CD4-positive, alpha-beta T cell treated with Interleukin-4 for 4 hours (primary cell): ENCODE measurements at regions not wholly inside any gene's neighbourhood (a gene's known extent, or its start where the extent isn't known, plus 50 kb on each side); places are given as distances from the start of the nearest gene placed in this dataset.

Experiments
- DNase-seq: peaks from one replicate; pipeline ENCODE4 v3.0.0-alpha.2; 2020

GRCh38 chr3:22236490-22237270, 485.7 kb upstream of the ZNF385D start:
- DNase-seq = no peak

GRCh38 chr3:22239011-22239410, 488.0 kb upstream of the ZNF385D start:
- no peak for DNase-seq

- no peak for DNase-seq
These were observed 490.1 kb upstream of the ZNF385D start for GRCh38 chr3:22241110-22241509.

- DNase-seq = no peak
These were observed 493.9 kb upstream of the ZNF385D start for GRCh38 chr3:22244761-22245521.

GRCh38 chr3:22245811-22246583, 495.0 kb upstream of the ZNF385D start:
- no peak for DNase-seq

- DNase-seq = no peak
These were observed 498.6 kb upstream of the ZNF385D start for GRCh38 chr3:22249658-22250057.

GRCh38 chr3:22257252-22257651, 506.2 kb upstream of the ZNF385D start:
- no peak for DNase-seq

GRCh38 chr3:22262386-22262785, 511.4 kb upstream of the ZNF385D start:
- no peak for DNase-seq

GRCh38 chr3:22263042-22263441, 512.0 kb upstream of the ZNF385D start:
- DNase-seq = no peak

- no peak for DNase-seq
These were observed 514.4 kb upstream of the ZNF385D start for GRCh38 chr3:22265403-22265802.

GRCh38 chr3:22269831-22270230, 518.8 kb upstream of the ZNF385D start:
- no peak for DNase-seq

- DNase-seq = no peak
These were observed 525.3 kb upstream of the ZNF385D start for GRCh38 chr3:22276351-22276750.

- DNase-seq = no peak
These were observed 533.5 kb upstream of the ZNF385D start for GRCh38 chr3:22284559-22284958.

GRCh38 chr3:22288756-22289155, 537.7 kb upstream of the ZNF385D start:
- no peak for DNase-seq

- no peak for DNase-seq
These were observed 541.7 kb upstream of the ZNF385D start for GRCh38 chr3:22292681-22293080.

GRCh38 chr3:22296601-22297000, 545.6 kb upstream of the ZNF385D start:
- DNase-seq = no peak

GRCh38 chr3:22297436-22297835, 546.4 kb upstream of the ZNF385D start:
- DNase-seq = no peak

GRCh38 chr3:22306454-22306853, 555.4 kb upstream of the ZNF385D start:
- DNase-seq = no peak

GRCh38 chr3:22308871-22309270, 557.9 kb upstream of the ZNF385D start:
- DNase-seq = no peak

GRCh38 chr3:22315925-22316324, 564.9 kb upstream of the ZNF385D start:
- no peak for DNase-seq

- DNase-seq = no peak
These were observed 567.3 kb upstream of the ZNF385D start for GRCh38 chr3:22318325-22318724.

GRCh38 chr3:22319446-22319845, 568.4 kb upstream of the ZNF385D start:
- no peak for DNase-seq

- DNase-seq = no peak
These were observed 571.9 kb upstream of the ZNF385D start for GRCh38 chr3:22322861-22323260.

GRCh38 chr3:22326305-22326704, 575.3 kb upstream of the ZNF385D start:
- DNase-seq = no peak
